SK-N-SH (cell line): ENCODE measurements at regions not wholly inside any gene's neighbourhood (a gene's known extent, or its start where the extent isn't known, plus 50 kb on each side); places are given as distances from the start of the nearest gene placed in this dataset.

Source experiments
- CTCF ChIA-PET: fragments of 300-600, 350-600 bp; formaldehyde crosslinking; extraction: SDS; loops from one replicate; lab custom pipeline; 2021; lab: Yijun Ruan, JAX
- POLR2A ChIA-PET: fragments of 350-600 bp; sonication (Branson Sonifier 250); formaldehyde crosslinking; extraction: SDS; loops from one replicate; lab custom pipeline; 2020; ENCODE audit warnings: antibody characterized with exemption, inconsistent platforms; lab: Yijun Ruan, JAX
- DNase-seq: peaks from one replicate; pipeline ENCODE4 v3.0.0; 2012
- H2AFZ ChIP-seq: fragments of 200-600 bp; sonication (generic); 2 replicates; pipeline ENCODE4 v1.8.1; 2016; ENCODE audit warnings: antibody characterized with exemption, mild to moderate bottlenecking, low read depth
- H3F3A ChIP-seq: fragments of 200-600 bp; sonication (generic); replicated peaks from 2 replicates; pipeline ENCODE3; 2016; ENCODE audit warnings: antibody characterized with exemption, mild to moderate bottlenecking; ENCODE audit not compliant: insufficient read depth
- H3K27ac ChIP-seq, 2 experiments: fragments of 200-500 bp in 1 of 2; fragments of 200-600 bp in 1 of 2; sonication (Bioruptor generic) in 1 of 2; sonication (generic), shearing (Covaris generic) in 1 of 2; 2 replicates each; pipeline versions ENCODE4 v1.5.1 to v1.6.1; 2014 to 2016; ENCODE audit warnings: low read depth in 2 of 2, inconsistent platforms in 1 of 2, low read length in 1 of 2, mild to moderate bottlenecking in 1 of 2, mixed read lengths in 1 of 2
- H3K27me3 ChIP-seq: fragments of 200-600 bp; sonication (generic), shearing (Covaris generic); 2 replicates; pipeline ENCODE4 v1.6.1; 2016; ENCODE audit warnings: mixed run types; ENCODE audit not compliant: insufficient read depth
- H3K36me3 ChIP-seq, 2 experiments: fragments of 200-500 bp in 1 of 2; fragments of 200-600 bp in 1 of 2; sonication (Bioruptor generic) in 1 of 2; sonication (generic) in 1 of 2; replicated peaks in 1 of 2; 2 replicates each; pipeline versions ENCODE3 to v1.5.1; 2014 to 2016; ENCODE audit warnings: low read length in 1 of 2, mild to moderate bottlenecking in 1 of 2; ENCODE audit not compliant: insufficient read depth in 2 of 2, control insufficient read depth in 1 of 2
- H3K4me1 ChIP-seq, 2 experiments: fragments of 200-500 bp in 1 of 2; fragments of 200-600 bp in 1 of 2; sonication (Bioruptor generic) in 1 of 2; sonication (generic), shearing (Covaris generic) in 1 of 2; 2 replicates each; pipeline versions ENCODE4 v1.5.1 to v1.6.1; 2014 to 2016; ENCODE audit warnings: low read depth in 1 of 2, low read length in 1 of 2, mixed run types in 1 of 2; ENCODE audit not compliant: insufficient read depth in 2 of 2, control insufficient read depth in 1 of 2
- H3K4me2 ChIP-seq: fragments of 200-600 bp; sonication (generic), shearing (Covaris generic); 2 replicates; pipeline ENCODE4 v1.6.1; 2017; ENCODE audit warnings: mixed run types
- H3K4me3 ChIP-seq, 2 experiments: fragments of 200-500 bp in 1 of 2; fragments of 200-600 bp in 1 of 2; sonication (Bioruptor generic) in 1 of 2; sonication (generic), shearing (Covaris generic) in 1 of 2; 2 replicates each; pipeline versions ENCODE4 v1.5.1 to v1.8.1; 2014 to 2016; ENCODE audit warnings: low read depth in 2 of 2, inconsistent platforms in 1 of 2, low read length in 1 of 2, mild to moderate bottlenecking in 1 of 2, mixed read lengths in 1 of 2, moderate library complexity in 1 of 2
- H3K79me2 ChIP-seq: fragments of 200-600 bp; sonication (generic); 2 replicates; pipeline ENCODE4 v1.8.1; 2017; ENCODE audit warnings: mild to moderate bottlenecking; ENCODE audit not compliant: insufficient read depth
- H3K9ac ChIP-seq: fragments of 200-600 bp; sonication (generic); 2 replicates; pipeline ENCODE4 v1.6.1; 2017; ENCODE audit warnings: mixed run types
- H3K9me2 ChIP-seq: fragments of 200-600 bp; sonication (generic); 2 replicates; pipeline ENCODE4 v1.6.1; 2017; ENCODE audit warnings: mixed run types
- H3K9me3 ChIP-seq: fragments of 200-600 bp; sonication (generic); 2 replicates; pipeline ENCODE4 v1.6.1; 2017; ENCODE audit warnings: mixed run types, mild to moderate bottlenecking, moderate library complexity
- H4K20me1 ChIP-seq: fragments of 200-600 bp; sonication (generic); 2 replicates; pipeline ENCODE4 v1.6.1; 2017; ENCODE audit warnings: mild to moderate bottlenecking, mixed run types; ENCODE audit not compliant: insufficient read depth
- FOXM1 ChIP-seq: IDR thresholded peaks from 2 replicates; pipeline ENCODE4 v1.4.0; 2012; ENCODE audit warnings: low read depth, mild to moderate bottlenecking
- GABPA ChIP-seq: IDR thresholded peaks from 2 replicates; pipeline ENCODE4 v1.4.0; 2012; ENCODE audit warnings: low read depth, mild to moderate bottlenecking
- IRF3 ChIP-seq: fragments of 150-350 bp; IDR thresholded peaks from 2 replicates; pipeline ENCODE4 v1.6.1; 2016; ENCODE audit warnings: mild to moderate bottlenecking, low read depth, low read length
- JUND ChIP-seq: IDR thresholded peaks from 2 replicates; pipeline ENCODE4 v1.4.0; 2012
- MAX ChIP-seq: IDR thresholded peaks from 2 replicates; pipeline ENCODE4 v1.4.0; 2012; ENCODE audit warnings: low read depth
- MXI1 ChIP-seq: IDR thresholded peaks from 2 replicates; pipeline ENCODE4 v1.6.1; 2012; ENCODE audit warnings: mild to moderate bottlenecking, low read depth, low read length, improper control_type of control experiment
- NFIC ChIP-seq: IDR thresholded peaks from 2 replicates; pipeline ENCODE4 v1.4.0; 2012; ENCODE audit warnings: borderline replicate concordance
- NRF1 ChIP-seq: IDR thresholded peaks from 2 replicates; pipeline ENCODE4 v1.6.1; 2012; ENCODE audit warnings: low read depth, mild to moderate bottlenecking, low read length
- PBX3 ChIP-seq: IDR thresholded peaks from 2 replicates; pipeline ENCODE4; 2012
- POLR2AphosphoS5 ChIP-seq: IDR thresholded peaks from 2 replicates; pipeline ENCODE4 v1.6.1; 2012; ENCODE audit warnings: low read depth, low read length
- RAD21 ChIP-seq: IDR thresholded peaks from 2 replicates; pipeline ENCODE4 v1.6.1; 2012; ENCODE audit warnings: mild to moderate bottlenecking, low read length
- REST ChIP-seq: IDR thresholded peaks from 2 replicates; pipeline ENCODE4 v1.6.1; 2012; ENCODE audit warnings: mild to moderate bottlenecking, low read depth, low read length, moderate library complexity
- SIN3A ChIP-seq: IDR thresholded peaks from 2 replicates; pipeline ENCODE4 v1.6.1; 2012; ENCODE audit warnings: low read depth, mild to moderate bottlenecking, low read length, moderate library complexity, borderline replicate concordance
- TCF12 ChIP-seq: IDR thresholded peaks from 2 replicates; pipeline ENCODE4 v1.4.0; 2012
- TEAD4 ChIP-seq: IDR thresholded peaks from 2 replicates; pipeline ENCODE4 v1.4.0; 2012; ENCODE audit warnings: mild to moderate bottlenecking, borderline replicate concordance; ENCODE audit not compliant: insufficient read depth
- USF1 ChIP-seq: IDR thresholded peaks from 2 replicates; pipeline ENCODE4 v1.4.0; 2012; ENCODE audit warnings: low read depth, borderline replicate concordance
- USF2 ChIP-seq: fragments of 150-350 bp; IDR thresholded peaks from 2 replicates; pipeline ENCODE4 v1.6.1; 2017; ENCODE audit warnings: antibody characterized with exemption, low read length, low read depth, borderline replicate concordance
- ZBTB33 ChIP-seq: IDR thresholded peaks from 2 replicates; pipeline ENCODE4 v1.4.0; 2012; ENCODE audit warnings: low read depth, borderline replicate concordance
- WGBS: methylation state at CpG from one replicate; pipeline ENCODE4 v1.1.6; 2017; ENCODE audit warnings: low lambda C conversion rate; 5-methylcytosine and 5-hydroxymethylcytosine counted together

GRCh38 chr1:91200675-91201074 lies 178.8 kb upstream of the ZNF644 start (continued):
- no peak for TF ChIP-seq MAX
- TF ChIP-seq FOXM1: no peak
- no peak for TF ChIP-seq IRF3
- no peak for TF ChIP-seq JUND
- no peak for TF ChIP-seq GABPA
- TF ChIP-seq, all 33 proteins: peak for 0

- DNase-seq: no peak
- 1% methylated on average over 6 of the region's 6 CpGs for WGBS
- POLR2A ChIA-PET: no interaction called here
- TF ChIP-seq FOXM1: no peak
- TF ChIP-seq MXI1: no peak
- TF ChIP-seq TEAD4: no peak
- TF ChIP-seq TCF12: no peak
- no peak for TF ChIP-seq NFIC
- TF ChIP-seq REST: no peak
- TF ChIP-seq GABPA: no peak
- TF ChIP-seq SIN3A: no peak
- no peak for TF ChIP-seq RAD21
- TF ChIP-seq USF2: no peak
- TF ChIP-seq PBX3: no peak
- TF ChIP-seq NRF1: no peak
- TF ChIP-seq POLR2AphosphoS5: no peak
- no peak for TF ChIP-seq ZBTB33
- no peak for TF ChIP-seq USF1
- TF ChIP-seq, all 33 proteins: peak for 0
- H2AFZ ChIP-seq: no peak overlapping the region
- no peaks in the 10 kb centered on the region for H3K9me3 ChIP-seq
- H3K27ac ChIP-seq: no peak overlapping the region
- no peaks in the 10 kb centered on the region for H3F3A ChIP-seq
- no peaks in the 10 kb centered on the region for H3K4me1 ChIP-seq
- no peak overlapping the region for H3K4me2 ChIP-seq
- H3K9me2 ChIP-seq: no peaks in the 10 kb centered on the region
- H3K27me3 ChIP-seq: peaks cover 4% of the 10 kb centered on the region; the same call in 1 of the 2 replicates
- CTCF ChIA-PET: interaction anchor here (4.7 kb wide), 1 partner anchor 34 kb away, joined by 27 read pairs; no protein-coding TSS in a partner anchor
- no peaks in the 10 kb centered on the region for H4K20me1 ChIP-seq
- no peaks in the 10 kb centered on the region for H3K79me2 ChIP-seq
- H3K4me3 ChIP-seq: no peak overlapping the region
- no peak overlapping the region for H3K9ac ChIP-seq
- H3K36me3 ChIP-seq: no peaks in the 10 kb centered on the region
These were observed 178.2 kb upstream of the ZNF644 start for GRCh38 chr1:91199988-91200387.
